ENCODE measurements at regions not wholly inside any gene's neighbourhood (a gene's known extent, or its start where the extent isn't known, plus 50 kb on each side); places are given as distances from the start of the nearest gene placed in this dataset.
A peak's percentile ranks its signal among the peaks of the same experiment; 100 is the strongest.

GRCh38 chr5:110324876-110325275, 401.6 kb downstream of the TMEM232 start:
- no peak for DNase-seq

GRCh38 chr5:110329955-110330525, 396.4 kb downstream of the TMEM232 start:
- DNase-seq, result no peak

- DNase-seq, result peak; percentile 24
These were observed 393.1 kb downstream of the TMEM232 start for GRCh38 chr5:110333384-110333783.

GRCh38 chr5:110335361-110336066, 391.0 kb downstream of the TMEM232 start:
- peak; percentile 14 for DNase-seq

GRCh38 chr5:110338341-110339083, 388.0 kb downstream of the TMEM232 start:
- no peak for DNase-seq

- DNase-seq, result no peak
These were observed 387.1 kb downstream of the TMEM232 start for GRCh38 chr5:110339399-110339798.

- no peak for DNase-seq
These were observed 384.6 kb downstream of the TMEM232 start for GRCh38 chr5:110341836-110342235.

GRCh38 chr5:110342683-110343082, 383.8 kb downstream of the TMEM232 start:
- no peak for DNase-seq

- no peak for DNase-seq
These were observed 382.9 kb downstream of the TMEM232 start for GRCh38 chr5:110343616-110344015.

- no peak for DNase-seq
These were observed 380.8 kb downstream of the TMEM232 start for GRCh38 chr5:110345623-110346022.

GRCh38 chr5:110346893-110347358, 379.5 kb downstream of the TMEM232 start:
- no peak for DNase-seq

- no peak for DNase-seq
These were observed 378.7 kb downstream of the TMEM232 start for GRCh38 chr5:110347781-110348180.

GRCh38 chr5:110351430-110351829, 375.0 kb downstream of the TMEM232 start:
- no peak for DNase-seq

GRCh38 chr5:110354311-110354710, 372.2 kb downstream of the TMEM232 start:
- no peak for DNase-seq

- peak; percentile 13 for DNase-seq
These were observed 371.4 kb downstream of the TMEM232 start for GRCh38 chr5:110354915-110355644.

GRCh38 chr5:110356677-110357076, 369.8 kb downstream of the TMEM232 start:
- DNase-seq, result no peak

GRCh38 chr5:110359221-110359620, 367.2 kb downstream of the TMEM232 start:
- DNase-seq, result no peak

GRCh38 chr5:110361471-110361870, 365.0 kb downstream of the TMEM232 start:
- no peak for DNase-seq

GRCh38 chr5:110362261-110362660, 364.2 kb downstream of the TMEM232 start:
- no peak for DNase-seq

GRCh38 chr5:110366716-110367115, 359.8 kb downstream of the TMEM232 start:
- DNase-seq, result no peak
